GM19043 (cell line): ENCODE measurements at regions not wholly inside any gene's neighbourhood (a gene's known extent, or its start where the extent isn't known, plus 50 kb on each side); places are given as distances from the start of the nearest gene placed in this dataset.
"Not testable (repeated sequence)": the region's sequence is repeated elsewhere in the genome, so short reads cannot be mapped to it uniquely, and the experiment has no call there.

Source experiments
- ATAC-seq: cut with Tn5 transposase; IDR thresholded peaks from one replicate; pipeline ENCODE4 v1.9.1; 2021; ENCODE audit warnings: low read depth; ENCODE audit not compliant: unreplicated experiment

GRCh38 chr7:114183311-114184088, 231.1 kb upstream of the FOXP2 start:
- ATAC-seq = no peak

GRCh38 chr7:114182837-114183236, 231.8 kb upstream of the FOXP2 start:
- ATAC-seq = no peak

DNA sequence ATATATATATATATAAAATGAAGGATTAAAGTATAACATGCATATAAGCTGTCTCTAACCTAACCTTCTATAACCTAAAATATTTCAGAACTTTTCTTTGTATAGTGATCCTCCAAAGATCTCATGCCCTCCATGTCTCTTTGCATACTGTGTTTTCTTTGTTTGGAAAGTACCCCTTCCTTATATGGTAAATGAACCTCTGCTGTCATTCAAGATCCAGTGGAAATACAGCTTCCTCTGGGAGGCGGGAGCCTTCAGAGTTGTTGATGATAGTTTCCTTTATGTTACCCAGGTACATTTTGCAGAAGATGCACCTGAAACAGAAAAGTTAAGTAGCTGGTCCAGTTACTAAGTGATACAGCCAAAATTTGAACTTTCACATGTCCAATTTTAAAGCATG, 233.3 kb upstream of the FOXP2 start:
- ATAC-seq = no peak

DNA sequence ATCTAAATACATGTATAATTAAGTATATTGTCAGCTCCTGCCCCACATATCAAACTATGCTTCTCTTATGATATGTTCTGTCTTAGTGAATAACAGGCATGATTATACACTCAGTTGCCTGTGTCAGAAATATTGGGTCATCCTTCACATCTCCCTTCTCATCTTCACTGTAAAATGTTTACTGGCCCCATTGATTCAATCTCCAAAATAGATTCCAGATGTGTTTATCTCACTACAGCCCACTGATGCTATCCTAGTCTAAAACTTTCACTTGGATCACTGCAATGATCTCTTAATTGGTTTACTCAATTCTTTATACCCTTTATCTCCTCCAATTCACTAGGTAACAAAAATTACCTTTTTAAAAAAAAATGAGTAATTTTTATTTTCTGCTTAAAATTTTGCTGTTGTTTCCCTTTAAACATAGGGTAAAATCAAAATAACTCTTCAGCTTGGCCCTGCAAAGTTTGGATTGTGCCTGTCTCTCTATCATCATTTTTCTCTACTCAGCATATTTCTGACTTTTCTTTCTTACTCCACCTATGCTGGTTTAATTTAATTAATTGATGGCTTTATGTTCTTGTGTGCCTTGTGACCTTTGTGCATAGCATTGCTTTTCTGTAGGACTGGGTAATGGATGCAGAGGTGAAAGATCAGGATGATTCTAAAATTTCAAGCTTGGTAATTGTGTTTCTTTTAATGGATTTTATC, 233.9 kb upstream of the FOXP2 start:
- no peak for ATAC-seq

GRCh38 chr7:114175125-114175524, 239.5 kb upstream of the FOXP2 start:
- ATAC-seq = no peak

DNA sequence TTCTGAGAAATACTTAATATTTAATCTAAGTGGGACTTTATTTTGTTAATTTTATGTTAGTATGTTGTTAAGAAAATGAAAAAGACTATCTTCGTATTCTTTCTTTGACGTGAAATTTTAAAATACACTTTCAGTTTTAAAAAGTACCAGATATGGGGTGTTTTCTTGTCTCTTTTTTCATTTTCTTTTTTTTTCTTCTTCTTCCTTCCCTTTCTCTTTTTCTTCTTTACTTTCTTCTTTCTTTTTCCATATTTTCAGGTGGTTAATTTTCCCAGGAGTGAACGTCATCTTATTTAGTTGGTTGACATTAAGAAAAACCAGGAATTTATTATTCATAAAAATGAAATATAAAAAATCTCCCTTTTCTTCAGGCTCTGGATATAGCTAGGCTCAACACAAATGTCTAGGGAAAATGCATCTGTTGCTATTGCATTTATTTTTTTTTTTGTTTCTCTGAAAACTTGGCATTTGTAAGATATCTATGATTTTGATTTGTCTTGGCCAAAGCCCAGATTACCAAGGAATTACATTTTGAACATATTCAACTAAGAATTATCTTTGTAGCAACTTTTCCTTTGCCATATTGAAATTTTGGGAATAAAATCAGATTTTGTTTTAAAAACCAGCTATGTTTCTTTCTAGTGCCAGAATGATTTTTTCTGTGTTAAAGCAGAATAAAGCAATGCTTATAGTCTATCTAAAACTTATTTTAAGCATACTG, 241.3 kb upstream of the FOXP2 start:
- ATAC-seq = no peak

DNA sequence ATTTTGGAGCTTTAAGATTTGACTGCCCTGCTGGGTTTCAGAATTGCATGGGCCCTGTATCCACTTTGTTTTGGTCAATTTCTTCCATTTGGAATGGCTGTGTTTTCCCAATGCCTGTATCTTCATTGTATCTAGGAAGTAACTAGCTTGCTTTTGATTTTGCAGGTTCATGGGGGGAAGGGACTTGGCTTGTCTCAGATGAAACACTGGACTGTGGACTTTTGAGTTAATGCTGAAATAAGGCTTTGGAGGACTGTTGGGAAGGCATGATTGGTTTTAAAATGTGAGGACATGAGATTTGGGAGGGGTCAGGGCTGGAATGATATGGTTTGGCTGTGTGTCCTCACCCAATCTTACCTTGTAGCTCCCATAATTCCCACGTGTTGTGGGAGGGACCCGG, 245.2 kb upstream of the FOXP2 start:
- ATAC-seq = not testable (repeated sequence)

DNA sequence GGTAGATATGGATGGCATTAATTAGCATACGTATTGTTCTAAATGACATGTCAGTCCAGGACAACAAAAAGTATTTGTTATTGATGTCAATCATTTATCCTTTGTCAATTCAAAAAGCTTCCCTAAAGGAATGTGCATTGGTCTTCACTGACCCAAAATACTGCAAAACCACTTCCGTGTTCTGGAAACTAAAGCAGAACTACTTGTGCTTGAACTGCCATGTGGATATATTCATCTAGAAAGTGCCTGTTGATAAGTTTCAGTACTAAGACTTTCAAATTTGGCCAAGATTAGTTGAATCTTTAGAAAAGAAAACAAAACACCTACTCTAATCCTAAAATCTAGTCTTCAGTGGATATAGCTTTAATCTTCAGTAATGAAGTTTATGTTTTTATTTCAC, 242.1 kb upstream of the PPP1R3A start:
- no peak for ATAC-seq

- ATAC-seq = no peak
Measured at GRCh38 chr7:114158854-114159253, 240.0 kb upstream of the PPP1R3A start.

GRCh38 chr7:114158275-114158674, 239.5 kb upstream of the PPP1R3A start:
- no peak for ATAC-seq

DNA sequence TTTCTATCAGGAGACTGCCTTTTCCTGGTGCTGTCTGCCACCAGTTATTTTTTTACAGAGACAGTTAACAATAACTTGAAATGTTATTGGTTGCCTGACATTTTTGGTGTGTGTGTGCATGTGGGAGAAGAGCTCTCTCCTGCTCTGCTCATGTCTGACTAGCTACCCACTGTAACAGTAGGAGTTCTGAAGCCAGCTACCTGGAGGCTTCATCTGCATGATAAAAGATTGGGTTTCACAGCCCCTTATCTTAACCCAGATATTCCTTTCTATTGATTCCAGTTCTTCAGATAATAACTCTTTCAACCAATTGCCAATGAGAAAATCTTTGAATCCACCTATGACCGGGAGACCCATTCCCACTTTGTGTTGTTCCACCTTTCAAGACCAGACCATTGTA, 237.4 kb upstream of the PPP1R3A start:
- ATAC-seq = no peak

DNA sequence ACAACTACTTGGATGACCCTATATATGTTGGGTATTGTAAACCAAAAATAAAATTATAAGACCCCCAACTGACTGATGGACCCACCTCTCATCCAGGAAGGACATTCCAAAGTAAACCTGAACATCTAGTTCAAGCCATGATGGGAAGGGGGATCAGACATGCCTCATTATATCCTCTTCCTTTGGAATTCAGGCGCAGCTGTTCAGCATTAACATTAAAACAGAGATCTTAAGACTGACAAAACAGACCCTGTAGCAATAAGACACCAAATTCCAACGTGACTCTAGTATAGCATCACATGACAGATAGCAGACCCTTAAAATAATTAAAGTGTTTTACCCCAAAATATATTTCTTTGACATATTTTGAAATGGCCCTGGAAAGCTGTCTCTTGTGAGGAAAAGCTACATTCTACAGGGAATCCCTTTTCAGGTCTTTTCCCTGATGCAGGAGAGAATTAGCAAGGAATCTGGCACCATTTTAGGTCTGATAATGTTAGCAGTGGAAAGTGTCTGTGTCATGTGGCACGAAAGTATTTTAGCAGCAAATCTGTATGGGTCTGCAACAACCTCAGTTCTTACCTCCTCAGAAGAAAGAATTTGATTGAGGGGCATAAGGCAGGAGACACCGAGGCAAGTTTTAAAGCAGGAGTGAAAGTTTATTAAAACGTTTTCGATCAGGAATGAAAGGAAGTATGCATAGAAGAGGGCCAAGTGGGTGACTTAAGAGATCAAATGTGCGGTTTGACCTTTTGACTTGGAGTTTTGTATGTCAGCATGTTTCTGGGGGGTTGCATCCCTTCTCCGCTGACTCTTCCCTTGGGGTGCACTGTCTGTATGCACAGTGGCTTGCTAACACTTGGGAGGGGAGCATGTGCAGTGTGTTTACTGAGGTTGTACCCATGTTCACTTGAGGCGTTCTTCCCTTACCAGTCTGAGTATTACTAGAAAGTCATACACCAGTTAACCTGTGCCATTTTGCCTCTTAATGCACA, 236.6 kb upstream of the PPP1R3A start:
- no peak for ATAC-seq

GRCh38 chr7:114153700-114154099, 234.9 kb upstream of the PPP1R3A start:
- ATAC-seq = no peak

GRCh38 chr7:114152314-114152938, 233.6 kb upstream of the PPP1R3A start:
- no peak for ATAC-seq

DNA sequence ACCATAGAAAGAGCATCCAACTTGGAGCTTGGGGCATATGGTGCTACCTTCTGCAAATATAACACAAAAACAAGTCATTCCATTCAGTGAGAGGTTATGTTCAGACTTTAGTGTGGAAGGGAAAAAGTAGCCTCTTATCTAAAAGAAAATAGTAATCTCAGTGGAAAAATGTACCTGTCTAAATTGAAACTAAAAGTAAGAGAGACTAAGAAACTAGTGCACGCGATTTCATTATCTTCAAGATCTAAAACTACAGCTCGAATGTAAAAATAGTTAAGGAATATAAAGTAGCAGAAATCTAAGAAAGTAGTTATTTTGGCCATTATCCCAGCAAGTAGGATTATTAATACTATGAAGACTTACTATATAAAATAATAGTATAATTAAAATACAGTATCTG, 233.0 kb upstream of the PPP1R3A start:
- no peak for ATAC-seq

- ATAC-seq = no peak
Measured at GRCh38 chr7:114150689-114151088, 231.9 kb upstream of the PPP1R3A start.

- ATAC-seq = no peak
Measured at GRCh38 chr7:114148779-114149178, 230.0 kb upstream of the PPP1R3A start.

DNA sequence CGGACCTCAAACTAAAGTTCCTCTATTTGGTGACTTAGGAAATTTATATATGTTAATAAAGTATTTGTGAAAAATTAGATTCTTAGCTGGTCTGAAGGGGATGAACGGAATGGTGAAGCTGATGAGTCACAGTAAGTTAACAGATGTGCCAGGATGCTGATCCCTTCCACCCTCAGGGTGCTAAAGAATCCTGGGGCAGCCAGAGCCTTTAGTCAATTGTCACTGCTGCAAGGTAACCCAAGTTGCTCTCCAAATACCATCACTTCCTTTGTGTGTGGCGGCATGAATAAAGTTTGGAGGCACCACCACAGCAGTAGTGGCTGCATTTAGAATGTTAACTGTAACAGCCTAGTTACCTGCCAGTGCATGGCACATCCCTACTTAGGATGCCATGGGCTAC, 222.6 kb upstream of the PPP1R3A start:
- no peak for ATAC-seq

DNA sequence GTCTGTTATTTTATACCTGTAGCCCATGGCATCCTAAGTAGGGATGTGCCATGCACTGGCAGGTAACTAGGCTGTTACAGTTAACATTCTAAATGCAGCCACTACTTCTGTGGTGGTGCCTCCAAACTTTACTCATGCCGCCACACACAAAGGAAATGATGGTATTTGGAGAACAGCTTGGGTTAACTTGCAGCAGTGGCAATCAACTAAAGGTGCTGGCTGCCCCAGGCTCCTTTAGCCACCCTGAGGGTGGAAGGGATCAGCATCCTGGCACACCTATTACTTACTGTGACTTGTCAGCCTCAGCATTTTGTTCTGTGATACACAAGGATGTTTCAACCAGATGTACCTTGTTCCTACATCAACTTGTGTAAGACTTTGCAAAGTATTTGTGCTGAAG, 221.8 kb upstream of the PPP1R3A start:
- ATAC-seq = no peak

- ATAC-seq = not testable (repeated sequence)
Measured at GRCh38 chr7:114139690-114140089, 220.9 kb upstream of the PPP1R3A start.
